Transverse colon (tissue), 4 donors: ENCODE measurements at regions not wholly inside any gene's neighbourhood (a gene's known extent, or its start where the extent isn't known, plus 50 kb on each side); places are given as distances from the start of the nearest gene placed in this dataset.

ENCODE experiments used
- DNase-seq: peaks from one replicate; pipeline ENCODE4 v3.0.0-alpha.2; 2019
- H3K27ac ChIP-seq, 4 donors: fragments of 200-600 bp; sonication (generic); 2 replicates each; pipeline ENCODE4 v1.5.1; 2016 to 2018; ENCODE audit warnings: inconsistent platforms in 4 of 4
- H3K27me3 ChIP-seq: fragments of 200-600 bp; sonication (generic); 2 replicates; pipeline ENCODE4 v1.5.1; 2017; ENCODE audit warnings: inconsistent platforms
- H3K36me3 ChIP-seq, 4 donors: fragments of 200-600 bp; sonication (generic); 2 replicates each; pipeline ENCODE4 v1.5.1; 2017 to 2019; ENCODE audit warnings: inconsistent platforms in 4 of 4
- H3K4me1 ChIP-seq, 4 donors: fragments of 200-600 bp; sonication (generic); 2 replicates each; pipeline ENCODE4 v1.5.1; 2017 to 2020; ENCODE audit warnings: inconsistent platforms in 4 of 4
- H3K4me3 ChIP-seq, 4 donors: fragments of 200-600 bp; sonication (generic); 1 replicate in 1 of 4; 2 replicates in 3 of 4; pipeline versions ENCODE4 v1.5.1 to v1.6.1; 2017 to 2019; ENCODE audit warnings: inconsistent platforms in 4 of 4
- H3K9me3 ChIP-seq, 2 donors: fragments of 200-600 bp; sonication (generic); 2 replicates each; pipeline ENCODE4 v1.5.1; 2017 to 2019; ENCODE audit warnings: inconsistent platforms in 2 of 2
- CTCF ChIP-seq, 5 experiments: fragments of 200-600 bp in 3 of 5; fragments of 450-650 bp in 2 of 5; sonication (generic) in 3 of 5; IDR thresholded peaks; 1 replicate in 2 of 5; 2 replicates in 3 of 5; pipeline ENCODE4 v1.5.1; 2016 to 2017; ENCODE audit warnings: antibody characterized with exemption in 5 of 5, inconsistent platforms in 3 of 5, mild to moderate bottlenecking in 2 of 5, moderate library complexity in 1 of 5
- EP300 ChIP-seq: sonication (generic); formaldehyde crosslinking; IDR thresholded peaks from one replicate; pipeline ENCODE4 v1.6.1; 2017; ENCODE audit warnings: antibody characterized with exemption, low read depth
- POLR2A ChIP-seq: fragments of 450-650 bp; IDR thresholded peaks from one replicate; pipeline ENCODE4 v1.6.1; 2016; ENCODE audit warnings: antibody characterized with exemption, mild to moderate bottlenecking, moderate library complexity
- POLR2AphosphoS5 ChIP-seq, 3 donors: sonication (generic); formaldehyde crosslinking; IDR thresholded peaks; one replicate each; pipeline ENCODE4 v1.6.1; 2016; ENCODE audit warnings: antibody characterized with exemption in 3 of 3
- WGBS, 2 donors: methylation state at CpG; one replicate each; pipeline ENCODE4 v1.1.5; 2018; ENCODE audit warnings: low coverage in 1 of 2; 5-methylcytosine and 5-hydroxymethylcytosine counted together
- in situ Hi-C, 4 donors: fragments of 200-750 bp; cut with MboI; loops; one replicate each; pipeline versions ENCODE4 v1.15.0 to v1.15.1; 2017; ENCODE audit warnings: low sequenced_read_pairs in 3 of 4, low pct_ligation_motif_present in 1 of 4, low pct_unique_long_range_greater_than_20kb in 1 of 4
- intact Hi-C: fragments of 100-400 bp; cut with DNase I; formaldehyde crosslinking; loops from one replicate; pipeline ENCODE4 v1.15.1; 2023; ENCODE audit warnings: low total_unique reads

- TF ChIP-seq CTCF (IDR thresholded peaks at IDR 0.05) (no peak), EP300 (no peak), POLR2AphosphoS5 (IDR thresholded peaks at IDR 0.05) (no peak), POLR2A (no peak)
- WGBS, 2 donors = 67 to 80% methylated on average over 2 to 6 of the region's 6 CpGs
- H3K4me1 ChIP-seq = peaks cover 0 to 12% (median 4%) of the 10 kb centered on the region in 4 donors
- no peak overlapping the region for H3K4me3 ChIP-seq
- H3K27ac ChIP-seq = no peak overlapping the region
- intact Hi-C loops = no loop called here
- no peaks in the 10 kb centered on the region for H3K9me3 ChIP-seq
- H3K27me3 ChIP-seq = peaks cover 21% of the 10 kb centered on the region
- H3K36me3 ChIP-seq = no peaks in the 10 kb centered on the region
- in situ Hi-C loops = no loop called here
- no peak for DNase-seq
These were observed 67.2 kb upstream of the PARP1 start for GRCh38 chr1:226475142-226475511.

GRCh38 chr1:226476066-226476465, 68.2 kb upstream of the PARP1 start:
- Histone ChIP-seq H3K9me3 (no peaks in the 10 kb centered on the region), H3K27me3 (peaks cover 21% of the 10 kb centered on the region), H3K4me1 (peaks cover 0 to 21% (median 8%) of the 10 kb centered on the region in 4 donors), H3K36me3 (no peaks in the 10 kb centered on the region), H3K27ac (no peak overlapping the region), H3K4me3 (no peak overlapping the region)
- intact Hi-C loops = no loop called here
- DNase-seq = no peak
- 92% methylated on average over 5 of the region's 5 CpGs; no CpG with 5 or more reads in 1 of the 2 donors for WGBS, 2 donors
- no peak for TF ChIP-seq CTCF (IDR thresholded peaks at IDR 0.05)
- no peak for TF ChIP-seq POLR2AphosphoS5 (IDR thresholded peaks at IDR 0.05)
- no peak for TF ChIP-seq POLR2A
- no peak for TF ChIP-seq EP300
- in situ Hi-C loops = no loop called here

- no peaks in the 10 kb centered on the region for H3K36me3 ChIP-seq
- DNase-seq = no peak
- H3K4me1 ChIP-seq = peaks cover 0 to 24% (median 8%) of the 10 kb centered on the region in 4 donors
- in situ Hi-C loops (no loop called here), intact Hi-C loops (no loop called here)
- TF ChIP-seq POLR2AphosphoS5 (IDR thresholded peaks at IDR 0.05) (no peak), CTCF (IDR thresholded peaks at IDR 0.05) (no peak), POLR2A (no peak), EP300 (no peak)
- peaks cover 27% of the 10 kb centered on the region for H3K27me3 ChIP-seq
- H3K4me3 ChIP-seq = no peak overlapping the region
- H3K9me3 ChIP-seq = no peaks in the 10 kb centered on the region
- no peak overlapping the region for H3K27ac ChIP-seq
- 74 to 85% methylated on average over 11 of the region's 11 CpGs for WGBS, 2 donors
These were observed 68.9 kb upstream of the PARP1 start for GRCh38 chr1:226476648-226477319.

GRCh38 chr1:226479474-226479873, 69.1 kb upstream of the STUM start:
- WGBS, 2 donors = 0 to 44% methylated on average over 1 to 3 of the region's 3 CpGs
- Histone ChIP-seq H3K4me1 (peaks cover 0 to 24% (median 8%) of the 10 kb centered on the region in 4 donors), H3K9me3 (no peaks in the 10 kb centered on the region), H3K27ac (no peak overlapping the region), H3K36me3 (no peaks in the 10 kb centered on the region), H3K4me3 (no peak overlapping the region), H3K27me3 (peaks cover 54% of the 10 kb centered on the region)
- intact Hi-C loops = no loop called here
- TF ChIP-seq CTCF (IDR thresholded peaks at IDR 0.05) (no peak), POLR2A (no peak), POLR2AphosphoS5 (IDR thresholded peaks at IDR 0.05) (no peak), EP300 (no peak)
- in situ Hi-C loops = no loop called here
- DNase-seq = no peak
